HCT116 (cell line): ENCODE measurements at regions not wholly inside any gene's neighbourhood (a gene's known extent, or its start where the extent isn't known, plus 50 kb on each side); places are given as distances from the start of the nearest gene placed in this dataset.

Experiments used
- ATAC-seq: fragments of 200-7000 bp; cut with Tn5 transposase; 2 replicates; pipeline ENCODE4 v1.9.1; 2020; ENCODE audit warnings: mild to moderate bottlenecking, moderate library complexity
- BruUV-seq: library from RNA; stranded (reverse); fragments of 400-500 nt; replicated peaks from 2 replicates; lab custom pipeline; 2021; lab: Mats Ljungman, UMichigan
- CTCF ChIA-PET: fragments of 300-600 bp; sonication (Branson Sonifier 250); formaldehyde crosslinking; loops from one replicate; lab custom pipeline; 2021; ENCODE audit warnings: antibody characterized with exemption; lab: Charles Lee
- POLR2A ChIA-PET: fragments of 300-600, 350-600 bp; sonication (Branson Sonifier 250); formaldehyde crosslinking; loops from one replicate; lab custom pipeline; 2021; ENCODE audit warnings: antibody characterized with exemption; lab: Charles Lee
- RAD21 ChIA-PET, 2 experiments: fragments of 300-600 bp; sonication (Branson Sonifier 250); formaldehyde crosslinking; loops; one replicate each; lab custom pipeline; 2023; ENCODE audit warnings: low total read pairs in 2 of 2; ENCODE audit not compliant: uncharacterized antibody in 2 of 2, unreplicated experiment in 2 of 2, low non-redundant PET in 1 of 2; lab: Charles Lee
- DNase-seq: peaks from one replicate; pipeline ENCODE4 v3.0.0-alpha.2; 2010; ENCODE audit warnings: low read depth, low spot score
- H2AFZ ChIP-seq: fragments of 200-600 bp; shearing (Covaris generic), sonication (generic); 2 replicates; pipeline ENCODE4 v1.6.1; 2017; ENCODE audit warnings: low read depth, mixed run types, mixed read lengths, antibody characterized with exemption, low read length; ENCODE audit not compliant: poor library complexity, severe bottlenecking
- H3K27ac ChIP-seq: 2 replicates; pipeline ENCODE4 v1.5.1; 2012; ENCODE audit warnings: low read depth, low read length
- H3K27me3 ChIP-seq: fragments of 200-600 bp; sonication (generic); 2 replicates; pipeline ENCODE4 v1.6.1; 2016; ENCODE audit warnings: mixed run types, low read length, mixed read lengths; ENCODE audit not compliant: insufficient read depth
- H3K36me3 ChIP-seq, 2 experiments: fragments of 200-500 bp in 1 of 2; fragments of 200-600 bp in 1 of 2; sonication (Bioruptor generic) in 1 of 2; sonication (generic) in 1 of 2; 2 replicates each; pipeline versions ENCODE4 v1.5.1 to v1.6.1; 2014 to 2016; ENCODE audit warnings: low read length in 2 of 2, inconsistent platforms in 1 of 2, mixed read lengths in 1 of 2, mixed run types in 1 of 2; ENCODE audit not compliant: insufficient read depth in 2 of 2, control insufficient read depth in 1 of 2
- H3K4me1 ChIP-seq, 2 experiments: fragments of 200-600 bp in 1 of 2; sonication (generic) in 1 of 2; 2 replicates each; pipeline versions ENCODE4 v1.5.1 to v1.6.1; 2012 to 2017; ENCODE audit warnings: low read length in 2 of 2, inconsistent platforms in 1 of 2, mild to moderate bottlenecking in 1 of 2, mixed read lengths in 1 of 2, mixed run types in 1 of 2, moderate library complexity in 1 of 2; ENCODE audit not compliant: insufficient read depth in 2 of 2, control insufficient read depth in 1 of 2
- H3K4me2 ChIP-seq: fragments of 200-600 bp; sonication (generic); 2 replicates; pipeline ENCODE4 v1.6.1; 2017; ENCODE audit warnings: mixed run types, low read length, mixed read lengths
- H3K4me3 ChIP-seq, 2 experiments: fragments of 200-600 bp in 1 of 2; sonication (generic) in 1 of 2; replicated peaks in 1 of 2; 2 replicates each; pipeline ENCODE4 v1.5.1; 2011 to 2016; ENCODE audit warnings: low read length in 2 of 2, control low read depth in 1 of 2, low read depth in 1 of 2, mild to moderate bottlenecking in 1 of 2, mixed read lengths in 1 of 2, mixed run types in 1 of 2
- H3K79me2 ChIP-seq: fragments of 200-600 bp; sonication (generic); 2 replicates; pipeline ENCODE4 v1.6.1; 2017; ENCODE audit warnings: mild to moderate bottlenecking, mixed run types, low read length, moderate library complexity, mixed read lengths; ENCODE audit not compliant: insufficient read depth
- H3K9ac ChIP-seq: fragments of 200-600 bp; sonication (generic); 2 replicates; pipeline ENCODE4 v1.6.1; 2016; ENCODE audit warnings: low read length, mixed read lengths
- H3K9me2 ChIP-seq: fragments of 200-600 bp; sonication (generic), shearing (Covaris generic); 2 replicates; pipeline ENCODE4 v1.6.1; 2017; ENCODE audit warnings: mixed run types, mild to moderate bottlenecking, moderate library complexity; ENCODE audit not compliant: insufficient read depth
- H3K9me3 ChIP-seq, 2 experiments: fragments of 200-500 bp in 1 of 2; fragments of 200-600 bp in 1 of 2; sonication (Bioruptor generic) in 1 of 2; sonication (generic) in 1 of 2; 2 replicates each; pipeline ENCODE4 v1.6.1; 2014 to 2017; ENCODE audit warnings: low read length in 2 of 2, mixed read lengths in 2 of 2, inconsistent platforms in 1 of 2, low read depth in 1 of 2, mild to moderate bottlenecking in 1 of 2, mixed run types in 1 of 2, moderate library complexity in 1 of 2; ENCODE audit not compliant: control insufficient read depth in 1 of 2, insufficient read depth in 1 of 2
- H4K20me1 ChIP-seq: fragments of 200-600 bp; sonication (generic), shearing (Covaris generic); 2 replicates; pipeline ENCODE4 v1.6.1; 2017; ENCODE audit warnings: mixed run types, mild to moderate bottlenecking, moderate library complexity; ENCODE audit not compliant: insufficient read depth
- CEBPB ChIP-seq: IDR thresholded peaks from 2 replicates; pipeline ENCODE4 v1.6.1; 2012; ENCODE audit warnings: low read depth
- EGR1 ChIP-seq: IDR thresholded peaks from 2 replicates; pipeline ENCODE4 v1.6.1; 2012; ENCODE audit warnings: low read depth
- EZH2phosphoT487 ChIP-seq: fragments of 200-600 bp; IDR thresholded peaks from 2 replicates; pipeline ENCODE4 v1.6.1; 2018; ENCODE audit warnings: antibody characterized with exemption, borderline replicate concordance
- FOSL1 ChIP-seq: IDR thresholded peaks from 2 replicates; pipeline ENCODE4 v1.6.1; 2012; ENCODE audit warnings: low read depth
- JUND ChIP-seq: IDR thresholded peaks from 2 replicates; pipeline ENCODE4 v1.6.1; 2012
- SIN3A ChIP-seq: IDR thresholded peaks from 2 replicates; pipeline ENCODE4 v1.6.1; 2012; ENCODE audit warnings: low read depth
- SP1 ChIP-seq: IDR thresholded peaks from 2 replicates; pipeline ENCODE4 v1.6.1; 2012; ENCODE audit warnings: low read depth
- SRF ChIP-seq: IDR thresholded peaks from 2 replicates; pipeline ENCODE4 v1.6.1; 2012; ENCODE audit warnings: low read depth
- TCF7L2 ChIP-seq: IDR thresholded peaks from 2 replicates; pipeline ENCODE4 v1.7.0; 2011; ENCODE audit warnings: borderline replicate concordance, inconsistent platforms; ENCODE audit not compliant: insufficient read depth, insufficient read length; ENCODE audit errors: extremely low read depth
- intact Hi-C: fragments of 100-400 bp; cut with micrococcal nuclease; formaldehyde crosslinking; loops from 2 replicates; pipeline ENCODE4 v1.10.0; 2022

GRCh38 chr10:3426190-3426845, 253.7 kb upstream of the PITRM1 start:
- H3K9me2 ChIP-seq, result no peaks in the 10 kb centered on the region
- POLR2A ChIA-PET, result no interaction called here
- H3K4me3 ChIP-seq, result no peak overlapping the region
- H3K36me3 ChIP-seq, result no peaks in the 10 kb centered on the region
- no peak for ATAC-seq
- no peak for DNase-seq
- H3K4me1 ChIP-seq, result peaks cover 25 to 36% of the 10 kb centered on the region in 2 experiments
- BruUV-seq, result no TSS peak
- intact Hi-C loops, result no loop called here
- H3K27me3 ChIP-seq, result no peaks in the 10 kb centered on the region
- TF ChIP-seq SP1 (peak; percentile 28; the same call in 1 of the 2 replicates), SRF (no peak), EGR1 (no peak), CEBPB (no peak), EZH2phosphoT487 (no peak)
- TF ChIP-seq, all 23 proteins: peak for 1
- no peaks in the 10 kb centered on the region for H4K20me1 ChIP-seq
- peak overlapping the region; percentile 15; the same call in 1 of the 2 replicates for H3K4me2 ChIP-seq
- peaks cover 0 to 4% of the 10 kb centered on the region in 2 experiments; a peak in 1 of 4 replicates for H3K9me3 ChIP-seq
- ChIA-PET RAD21 (no interaction called here), CTCF (interaction anchor here (0.6 kb wide), 1 partner anchor 40 kb away, joined by 4 read pairs; no protein-coding TSS in a partner anchor)
- H3K9ac ChIP-seq, result no peak overlapping the region
- H3K79me2 ChIP-seq, result no peaks in the 10 kb centered on the region
- peak overlapping the region; percentile 19; the same call in 1 of the 2 replicates for H3K27ac ChIP-seq
- peak overlapping the region; percentile 87 for H2AFZ ChIP-seq

DNA sequence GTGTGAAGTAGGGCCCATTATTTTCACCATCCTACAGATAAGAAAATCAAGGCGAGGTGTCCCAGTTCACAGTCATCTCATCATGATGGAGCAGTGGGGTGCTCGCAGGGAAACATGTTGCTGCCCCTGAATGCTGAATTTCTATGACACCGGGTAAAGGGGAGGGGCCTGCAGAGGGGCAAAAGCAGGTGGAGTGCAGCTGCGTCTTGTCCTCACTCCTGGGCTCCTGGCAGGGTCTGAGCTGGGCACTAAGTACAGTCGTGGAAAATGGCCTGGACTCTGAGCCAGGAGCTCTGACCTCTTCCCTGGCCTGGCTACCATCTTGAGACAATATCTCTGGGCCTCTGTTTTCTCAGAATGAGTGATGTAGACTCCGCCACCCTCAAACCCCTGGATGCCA, 253.1 kb upstream of the PITRM1 start:
- TF ChIP-seq TCF7L2, result no peak
- no peak for TF ChIP-seq EGR1
- no peak for TF ChIP-seq FOSL1
- no peak for TF ChIP-seq SP1
- no peak for TF ChIP-seq SIN3A
- TF ChIP-seq JUND, result no peak
- ChIA-PET RAD21 (no interaction called here), CTCF (no interaction called here), POLR2A (no interaction called here)
- H3K4me3 ChIP-seq, result no peak overlapping the region
- H3K79me2 ChIP-seq, result no peaks in the 10 kb centered on the region
- H2AFZ ChIP-seq, result peak overlapping the region; percentile 87
- intact Hi-C loops, result no loop called here
- ATAC-seq (no peak), DNase-seq (no peak)
- no peaks in the 10 kb centered on the region for H3K36me3 ChIP-seq
- H3K9me3 ChIP-seq, result no peaks in the 10 kb centered on the region
- no TSS peak for BruUV-seq
- H3K27me3 ChIP-seq, result no peaks in the 10 kb centered on the region
- H3K9ac ChIP-seq, result no peak overlapping the region
- peak overlapping the region; percentile 89; the same call in 1 of the 2 replicates for H3K4me2 ChIP-seq
- no peaks in the 10 kb centered on the region for H3K9me2 ChIP-seq
- H3K27ac ChIP-seq, result no peak overlapping the region; the same call in 1 of the 2 replicates
- H4K20me1 ChIP-seq, result no peaks in the 10 kb centered on the region
- peaks cover 25 to 36% of the 10 kb centered on the region in 2 experiments for H3K4me1 ChIP-seq
